HG02885 (cell line): ENCODE measurements at regions not wholly inside any gene's neighbourhood (a gene's known extent, or its start where the extent isn't known, plus 50 kb on each side); places are given as distances from the start of the nearest gene placed in this dataset.
"Not testable (repeated sequence)": the region's sequence is repeated elsewhere in the genome, so short reads cannot be mapped to it uniquely, and the experiment has no call there.

Experiments
- ATAC-seq: cut with Tn5 transposase; IDR thresholded peaks from one replicate; pipeline ENCODE4 v1.9.1; 2021; ENCODE audit warnings: mild to moderate bottlenecking; ENCODE audit not compliant: unreplicated experiment, poor library complexity

- ATAC-seq: no peak
Measured at GRCh38 chr3:87446849-87447387, 170.5 kb upstream of the POU1F1 start.

GRCh38 chr3:87442470-87442869, 166.1 kb upstream of the POU1F1 start:
- no peak for ATAC-seq

DNA sequence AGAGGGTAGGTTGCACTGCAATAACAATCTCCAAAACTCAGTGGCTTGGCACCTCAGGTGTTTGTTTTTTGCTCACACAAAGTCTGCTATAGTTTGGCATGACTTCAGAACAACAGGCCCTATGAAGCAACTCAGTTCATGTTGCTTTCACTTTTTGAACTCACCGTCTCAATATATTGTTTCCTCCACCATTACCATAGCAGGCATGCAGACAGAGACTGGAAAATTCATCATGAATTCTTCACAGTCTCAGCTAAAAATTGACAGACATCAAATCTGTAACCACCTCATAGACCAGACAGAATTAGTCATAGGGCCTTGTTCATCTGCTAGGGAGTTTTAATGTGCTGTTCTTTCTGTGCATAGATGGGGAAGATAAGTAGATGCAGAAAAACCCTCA, 161.4 kb upstream of the POU1F1 start:
- no peak for ATAC-seq

DNA sequence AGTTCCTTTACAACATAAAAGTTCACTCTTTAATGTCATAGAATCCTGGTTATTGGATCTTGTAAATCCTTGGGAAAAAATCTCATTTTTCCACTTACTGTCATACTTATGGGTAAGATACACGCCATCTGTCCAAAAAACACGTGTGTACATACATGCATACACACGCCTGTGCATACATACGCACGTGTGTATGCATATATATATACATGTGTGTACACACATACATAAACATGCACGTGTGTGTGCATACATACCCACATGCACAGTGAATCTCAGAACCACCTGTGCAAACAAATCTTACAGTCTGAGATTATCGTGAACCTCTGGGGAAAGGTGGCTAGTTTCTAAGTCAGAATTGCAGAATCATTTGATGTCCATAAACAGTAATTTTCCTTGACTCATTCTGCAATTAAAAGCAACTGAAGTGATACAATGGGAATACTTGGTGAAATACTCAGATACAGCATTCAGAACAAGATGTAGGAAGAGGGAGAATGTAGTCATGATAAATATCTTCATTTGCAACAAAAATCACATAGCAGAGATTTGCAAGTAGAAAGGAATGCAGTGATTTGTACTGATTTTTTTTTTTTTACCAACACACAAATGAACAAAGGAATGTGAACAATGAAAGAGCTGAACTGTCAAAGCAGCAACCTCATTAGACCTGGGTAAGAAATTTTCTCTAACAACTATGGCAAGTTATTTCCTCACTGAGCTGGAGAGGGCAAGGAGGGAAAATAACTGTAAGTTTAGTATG, 160.6 kb upstream of the POU1F1 start:
- no peak for ATAC-seq

- ATAC-seq: no peak
Measured at GRCh38 chr3:87435926-87436620, 159.7 kb upstream of the POU1F1 start.

DNA sequence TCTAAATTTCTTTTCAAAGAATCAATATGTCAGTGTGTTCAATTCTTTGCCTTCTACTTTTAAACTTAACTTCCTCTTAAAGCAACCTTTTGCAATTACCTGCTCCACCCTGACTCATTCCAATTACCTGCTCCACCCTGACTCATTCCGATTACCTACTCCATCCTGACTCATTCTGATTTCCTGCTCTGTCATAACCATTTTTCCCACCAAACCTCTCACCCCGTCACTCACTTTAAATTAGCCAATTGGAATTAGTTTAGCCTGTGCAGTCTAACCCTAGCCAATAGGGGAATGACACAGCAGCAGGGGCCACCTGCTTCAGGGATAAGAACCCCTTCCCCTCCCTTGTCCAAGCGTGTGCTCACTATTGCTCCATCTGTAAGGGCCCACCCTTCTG, 157.1 kb upstream of the POU1F1 start:
- ATAC-seq: not testable (repeated sequence)

GRCh38 chr3:87426918-87427317, 150.5 kb upstream of the POU1F1 start:
- ATAC-seq: no peak

DNA sequence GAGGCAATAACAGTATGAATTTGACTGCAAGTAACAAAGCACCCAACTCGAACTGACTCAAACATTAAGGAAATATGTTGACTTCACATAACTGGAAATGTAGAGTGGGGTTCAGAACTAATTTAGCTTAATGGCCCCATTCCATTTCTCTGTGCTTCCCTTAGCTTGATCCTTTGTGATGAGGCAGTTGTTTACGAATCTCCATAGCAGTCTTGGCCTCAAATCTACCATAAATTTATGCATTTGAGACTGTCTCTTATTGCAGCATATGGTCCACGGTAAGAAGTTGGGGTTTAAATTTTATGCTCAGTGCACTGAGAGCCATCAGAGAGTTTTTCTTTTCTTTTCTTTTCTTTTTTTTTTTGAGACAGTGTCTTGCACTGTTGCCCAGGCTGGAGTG, 148.7 kb upstream of the POU1F1 start:
- no peak for ATAC-seq

DNA sequence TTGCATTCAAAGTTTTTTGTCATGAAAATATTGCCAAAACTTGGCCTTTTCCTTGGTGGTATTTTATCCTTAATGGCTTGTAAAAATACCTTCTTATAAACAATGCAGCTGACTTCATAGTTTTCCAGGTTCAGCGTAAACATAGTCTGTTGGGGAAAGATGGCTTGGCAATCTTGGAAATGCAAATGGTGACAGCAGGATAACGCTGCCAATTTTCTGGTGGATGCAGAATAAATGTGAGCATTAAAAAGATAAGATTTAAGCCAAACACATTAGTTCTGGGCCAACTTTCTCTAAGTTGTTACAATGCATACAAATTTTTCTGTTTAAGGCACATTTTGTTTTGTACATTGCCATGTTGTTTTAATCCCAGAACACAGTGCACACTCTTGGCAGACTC, 147.0 kb upstream of the POU1F1 start:
- no peak for ATAC-seq

GRCh38 chr3:87422333-87422732, 145.9 kb upstream of the POU1F1 start:
- no peak for ATAC-seq

DNA sequence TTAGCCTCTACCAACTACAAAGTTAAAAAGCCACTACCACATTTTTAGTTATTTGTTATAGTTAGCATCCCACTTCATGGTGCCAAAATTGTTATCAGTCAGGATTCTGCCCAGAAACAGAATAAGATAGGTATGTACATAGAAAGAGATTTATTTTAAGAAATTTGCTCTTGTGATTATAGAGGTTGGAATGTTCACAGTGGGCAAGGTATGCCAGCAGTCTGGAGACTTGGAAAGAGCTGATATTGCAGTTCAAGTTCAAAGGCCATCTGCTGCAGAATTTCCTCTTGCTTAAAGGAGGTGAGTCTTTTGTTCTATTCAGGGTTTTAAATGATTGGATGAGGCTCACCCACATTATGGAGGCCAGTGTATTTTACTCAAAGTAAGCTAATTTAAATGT, 143.8 kb upstream of the POU1F1 start:
- ATAC-seq: no peak

- ATAC-seq: no peak
Measured at GRCh38 chr3:87414271-87414670, 137.9 kb upstream of the POU1F1 start.

DNA sequence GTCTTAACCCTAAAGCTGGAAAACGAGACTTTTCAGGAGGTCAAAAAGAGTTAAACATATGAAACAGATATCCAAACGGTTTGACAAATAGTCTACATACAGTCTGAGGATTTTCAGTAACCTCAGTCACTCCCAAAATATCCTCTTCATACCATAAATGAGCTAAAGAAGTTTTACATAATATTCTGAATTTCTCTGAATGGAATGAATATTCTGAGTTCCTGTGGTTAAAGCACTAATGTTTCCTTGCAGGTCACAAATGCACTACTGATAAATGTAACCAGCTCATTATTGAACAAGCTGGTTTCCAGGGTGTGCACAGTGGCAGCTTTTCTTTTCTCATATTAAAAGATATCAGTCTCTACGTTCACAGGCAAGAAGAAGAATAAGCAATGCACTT, 137.4 kb upstream of the POU1F1 start:
- ATAC-seq: no peak

GRCh38 chr3:87410110-87410509, 133.7 kb upstream of the POU1F1 start:
- ATAC-seq: no peak

DNA sequence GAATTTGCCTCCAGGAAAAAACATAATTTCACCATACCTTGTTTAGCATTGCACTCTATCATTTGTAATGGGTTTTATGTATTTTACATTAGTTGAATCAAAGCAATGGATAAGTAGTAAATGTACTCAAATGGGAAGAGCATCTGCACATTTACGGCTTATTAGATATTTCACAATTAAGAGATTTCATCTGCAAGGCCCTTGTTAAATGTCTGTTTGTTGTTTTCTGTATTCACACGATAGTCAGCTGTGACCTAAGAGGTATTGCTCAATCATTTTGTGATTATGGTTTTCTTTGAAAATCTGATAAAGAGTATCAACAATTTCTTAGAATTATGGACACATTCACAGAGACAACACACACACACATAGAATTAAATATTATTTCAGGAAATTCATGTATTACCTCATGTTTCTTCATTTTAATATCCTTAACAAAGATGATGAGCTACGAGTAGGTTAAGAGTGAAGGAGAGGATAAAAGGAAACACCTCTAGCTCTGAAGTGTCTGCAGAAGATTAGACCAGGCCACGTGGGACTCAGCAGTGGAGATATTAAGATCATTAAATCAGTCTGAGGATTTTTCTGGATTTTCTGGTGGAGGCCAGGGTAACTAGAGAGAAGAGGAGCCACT, 121.9 kb upstream of the POU1F1 start:
- no peak for ATAC-seq

- ATAC-seq: no peak
Measured at GRCh38 chr3:87397211-87397610, 120.8 kb upstream of the POU1F1 start.

GRCh38 chr3:87390821-87391220, 114.4 kb upstream of the POU1F1 start:
- ATAC-seq: no peak

DNA sequence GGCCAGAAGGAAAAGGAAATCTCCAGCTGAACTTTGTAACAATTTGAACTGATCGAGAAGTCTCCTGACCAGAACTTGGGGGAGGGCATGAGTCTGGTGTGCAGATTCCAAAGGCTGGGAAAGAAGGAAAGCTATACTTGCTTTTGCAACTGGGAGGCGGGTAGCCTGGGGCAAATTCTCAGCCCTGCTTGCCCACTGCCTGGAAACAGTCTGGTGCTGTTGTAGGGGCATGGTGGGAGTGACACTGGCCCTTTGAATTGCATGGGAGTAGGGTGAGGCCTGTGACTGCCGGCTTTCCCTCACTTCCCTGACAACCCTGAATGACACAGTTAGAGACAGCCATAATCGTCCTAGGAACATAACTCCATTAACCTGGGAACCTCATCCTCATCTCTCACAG, 114.0 kb upstream of the POU1F1 start:
- ATAC-seq: no peak

DNA sequence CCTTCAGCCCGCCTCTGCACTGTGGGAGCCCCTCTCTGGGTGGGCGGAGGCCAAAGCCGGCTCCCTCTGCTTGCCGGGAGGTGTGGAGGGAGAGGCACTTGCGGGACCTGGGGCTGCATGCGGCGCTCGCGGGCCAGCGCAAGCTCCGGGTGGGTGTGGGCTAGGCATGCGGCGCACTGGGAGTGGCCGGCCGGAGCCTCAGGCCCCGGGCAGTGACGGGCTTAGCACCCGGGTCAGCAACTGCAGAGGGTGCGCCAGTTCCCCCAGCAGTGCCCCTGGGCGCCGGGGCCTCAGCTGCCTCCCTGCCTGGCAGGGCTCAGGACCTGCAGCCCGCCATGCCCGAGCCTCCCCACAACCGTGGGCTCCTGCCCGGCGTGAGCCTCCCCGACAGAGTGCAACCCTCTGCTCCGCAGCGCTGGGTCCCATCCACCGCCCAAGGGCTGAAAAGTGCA, 98.9 kb upstream of the POU1F1 start:
- no peak for ATAC-seq

DNA sequence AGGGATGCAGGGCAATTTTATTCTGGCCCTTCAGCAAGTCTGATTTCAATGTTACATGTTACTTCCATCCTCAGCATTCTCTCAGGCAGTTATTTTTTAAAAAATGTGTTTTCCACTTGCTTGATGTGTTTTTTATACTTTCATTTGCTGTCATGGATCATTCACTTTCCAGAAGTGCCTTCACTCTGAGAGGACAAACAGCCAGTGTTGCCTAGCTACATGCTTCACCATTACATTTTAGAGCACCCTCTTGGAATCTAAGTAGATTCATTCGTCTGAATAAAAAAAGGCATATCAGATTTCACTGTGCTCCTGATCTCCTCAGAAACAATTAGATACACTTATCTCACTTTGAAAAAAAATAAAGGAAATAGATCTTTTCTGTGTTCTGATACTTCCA, 93.6 kb upstream of the POU1F1 start:
- ATAC-seq: no peak

- no peak for ATAC-seq
Measured at GRCh38 chr3:87367736-87368135, 91.4 kb upstream of the POU1F1 start.
